Spinal cord (tissue), 9 donors: ENCODE measurements at regions not wholly inside any gene's neighbourhood (a gene's known extent, or its start where the extent isn't known, plus 50 kb on each side); places are given as distances from the start of the nearest gene placed in this dataset.

ENCODE experiments used
- DNase-seq, 6 donors: peaks; one replicate each; pipeline versions ENCODE4 v3.0.0 to v3.0.0-alpha.2; 2013 to 2015; ENCODE audit warnings: low spot score in 6 of 6, low read depth in 4 of 6
- H3K27ac ChIP-seq: one replicate; pipeline ENCODE4 v1.5.1; 2013; ENCODE audit warnings: low read depth, low read length, control low read depth
- H3K27me3 ChIP-seq: one replicate; pipeline ENCODE4 v1.6.1; 2013; ENCODE audit warnings: low read length; ENCODE audit not compliant: control insufficient read depth, insufficient read depth
- H3K36me3 ChIP-seq: one replicate; pipeline ENCODE4 v1.6.1; 2013; ENCODE audit warnings: low read length; ENCODE audit not compliant: control insufficient read depth, insufficient read depth
- H3K4me1 ChIP-seq: one replicate; pipeline ENCODE4 v1.6.1; 2013; ENCODE audit warnings: low read length; ENCODE audit not compliant: control insufficient read depth, insufficient read depth
- H3K4me3 ChIP-seq: one replicate; pipeline ENCODE4 v1.5.1; 2013; ENCODE audit warnings: low read depth, low read length, control low read depth
- H3K9me3 ChIP-seq: one replicate; pipeline ENCODE4 v1.6.1; 2013; ENCODE audit warnings: low read length; ENCODE audit not compliant: control insufficient read depth, insufficient read depth
- WGBS: methylation state at CpG from one replicate; pipeline ENCODE4 v1.1.5; 2013; ENCODE audit warnings: missing lambda C conversion rate; ENCODE audit not compliant: insufficient coverage; 5-methylcytosine and 5-hydroxymethylcytosine counted together
- donor health status: healthy.

DNA sequence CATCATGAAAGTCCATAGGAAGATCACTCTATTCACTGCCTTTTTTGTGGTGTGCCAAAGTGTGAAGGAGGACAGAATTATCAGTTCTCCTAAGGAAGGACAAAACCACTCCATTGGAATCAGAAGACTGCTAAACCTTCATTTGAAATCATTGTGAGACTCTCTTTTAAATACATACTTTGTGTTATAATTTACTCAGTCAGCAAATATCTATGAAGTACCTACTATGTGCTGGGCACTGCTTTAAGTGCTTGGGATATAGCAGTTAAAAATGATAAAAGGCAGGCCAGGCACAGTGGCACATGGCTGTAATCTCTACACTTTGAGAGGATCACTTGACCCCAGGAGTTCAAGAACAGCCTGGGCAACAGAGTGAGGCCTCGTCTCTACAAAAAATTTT lies 692.3 kb downstream of the DSC3 start:
- Histone ChIP-seq H3K4me1 (no peaks in the 10 kb centered on the region), H3K9me3 (peaks cover 2% of the 10 kb centered on the region), H3K27me3 (no peaks in the 10 kb centered on the region), H3K36me3 (no peaks in the 10 kb centered on the region), H3K4me3 (no peak overlapping the region), H3K27ac (no peak overlapping the region)
- WGBS: no CpG with 5 or more reads among the region's 1 CpG
- no peak for DNase-seq

DNA sequence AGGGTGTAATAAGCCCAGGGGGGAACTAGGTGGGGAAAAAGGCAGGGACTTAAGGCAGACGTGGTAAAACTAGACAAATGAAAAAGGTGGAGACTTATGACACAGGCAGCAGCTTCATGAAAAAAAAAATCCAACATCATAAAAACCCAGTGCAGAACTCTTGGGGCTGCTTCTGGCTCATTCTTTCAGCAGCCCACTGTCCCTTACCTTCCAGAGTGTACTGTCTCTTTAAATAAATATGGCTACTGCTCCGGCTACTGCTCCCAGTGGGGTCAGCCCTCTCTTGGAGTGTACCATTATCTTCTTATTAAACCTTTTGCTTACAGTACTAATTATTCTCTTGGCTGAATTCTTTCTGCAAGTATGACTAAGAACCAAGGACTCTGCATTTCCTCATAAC lies 699.5 kb downstream of the DSC3 start:
- Histone ChIP-seq H3K36me3 (no peaks in the 10 kb centered on the region), H3K9me3 (peaks cover 2% of the 10 kb centered on the region), H3K27ac (no peak overlapping the region), H3K4me3 (no peak overlapping the region), H3K27me3 (no peaks in the 10 kb centered on the region), H3K4me1 (no peaks in the 10 kb centered on the region)
- no CpG with 5 or more reads among the region's 2 CpGs for WGBS
- no peak for DNase-seq

GRCh38 chr18:30342675-30343074 lies 699.9 kb downstream of the DSC3 start:
- H3K27me3 ChIP-seq: no peaks in the 10 kb centered on the region
- no CpG with 5 or more reads among the region's 2 CpGs for WGBS
- no peaks in the 10 kb centered on the region for H3K4me1 ChIP-seq
- H3K9me3 ChIP-seq: peaks cover under 1% of the 10 kb centered on the region
- H3K36me3 ChIP-seq: no peaks in the 10 kb centered on the region
- no peak overlapping the region for H3K4me3 ChIP-seq
- H3K27ac ChIP-seq: no peak overlapping the region
- DNase-seq: no peak

GRCh38 chr18:30334781-30335180 lies 707.8 kb downstream of the DSC3 start:
- H3K4me1 ChIP-seq: no peaks in the 10 kb centered on the region
- no peaks in the 10 kb centered on the region for H3K9me3 ChIP-seq
- H3K27ac ChIP-seq: no peak overlapping the region
- no peak overlapping the region for H3K4me3 ChIP-seq
- no peaks in the 10 kb centered on the region for H3K36me3 ChIP-seq
- no peaks in the 10 kb centered on the region for H3K27me3 ChIP-seq
- DNase-seq: no peak
- 98% methylated on average over 6 of the region's 7 CpGs for WGBS

DNA sequence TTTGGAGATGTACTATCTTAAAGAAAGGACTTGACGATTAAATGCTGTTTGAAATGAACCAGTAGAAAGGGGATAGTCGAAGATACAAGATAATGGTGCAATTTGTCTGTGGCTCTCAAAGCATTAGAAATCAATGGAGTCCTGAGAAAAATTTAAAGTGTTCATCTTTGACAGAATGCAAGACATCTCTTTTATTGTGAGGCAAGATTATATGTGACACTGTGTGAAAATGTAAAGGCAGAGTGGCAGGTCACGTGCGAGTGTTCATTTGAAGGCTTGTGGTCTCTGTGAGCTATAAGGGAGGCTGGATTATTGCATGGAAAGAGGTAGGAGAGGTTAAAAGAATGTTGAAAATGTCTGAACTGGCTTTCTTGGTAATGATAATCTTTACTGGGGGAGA lies 709.2 kb downstream of the DSC3 start:
- Histone ChIP-seq H3K4me1 (no peaks in the 10 kb centered on the region), H3K27ac (no peak overlapping the region), H3K9me3 (no peaks in the 10 kb centered on the region), H3K36me3 (no peaks in the 10 kb centered on the region), H3K4me3 (no peak overlapping the region), H3K27me3 (no peaks in the 10 kb centered on the region)
- DNase-seq: no peak
- WGBS: 95% methylated on average over 4 of the region's 4 CpGs

- DNase-seq: no peak
- Histone ChIP-seq H3K27me3 (no peaks in the 10 kb centered on the region), H3K27ac (no peak overlapping the region), H3K4me1 (no peaks in the 10 kb centered on the region), H3K36me3 (no peaks in the 10 kb centered on the region), H3K4me3 (no peak overlapping the region), H3K9me3 (no peaks in the 10 kb centered on the region)
- no CpG with 5 or more reads among the region's 3 CpGs for WGBS
These were observed 713.7 kb downstream of the DSC3 start for GRCh38 chr18:30328839-30329238.

GRCh38 chr18:30302181-30302580 lies 740.4 kb downstream of the DSC3 start:
- H3K4me1 ChIP-seq: no peaks in the 10 kb centered on the region
- no peaks in the 10 kb centered on the region for H3K9me3 ChIP-seq
- no peaks in the 10 kb centered on the region for H3K36me3 ChIP-seq
- H3K27ac ChIP-seq: no peak overlapping the region
- DNase-seq: no peak
- H3K27me3 ChIP-seq: no peaks in the 10 kb centered on the region
- H3K4me3 ChIP-seq: no peak overlapping the region

- H3K27me3 ChIP-seq: no peaks in the 10 kb centered on the region
- WGBS: no CpG with 5 or more reads among the region's 2 CpGs
These were observed 743.8 kb downstream of the DSC3 start for GRCh38 chr18:30298769-30299168.

DNA sequence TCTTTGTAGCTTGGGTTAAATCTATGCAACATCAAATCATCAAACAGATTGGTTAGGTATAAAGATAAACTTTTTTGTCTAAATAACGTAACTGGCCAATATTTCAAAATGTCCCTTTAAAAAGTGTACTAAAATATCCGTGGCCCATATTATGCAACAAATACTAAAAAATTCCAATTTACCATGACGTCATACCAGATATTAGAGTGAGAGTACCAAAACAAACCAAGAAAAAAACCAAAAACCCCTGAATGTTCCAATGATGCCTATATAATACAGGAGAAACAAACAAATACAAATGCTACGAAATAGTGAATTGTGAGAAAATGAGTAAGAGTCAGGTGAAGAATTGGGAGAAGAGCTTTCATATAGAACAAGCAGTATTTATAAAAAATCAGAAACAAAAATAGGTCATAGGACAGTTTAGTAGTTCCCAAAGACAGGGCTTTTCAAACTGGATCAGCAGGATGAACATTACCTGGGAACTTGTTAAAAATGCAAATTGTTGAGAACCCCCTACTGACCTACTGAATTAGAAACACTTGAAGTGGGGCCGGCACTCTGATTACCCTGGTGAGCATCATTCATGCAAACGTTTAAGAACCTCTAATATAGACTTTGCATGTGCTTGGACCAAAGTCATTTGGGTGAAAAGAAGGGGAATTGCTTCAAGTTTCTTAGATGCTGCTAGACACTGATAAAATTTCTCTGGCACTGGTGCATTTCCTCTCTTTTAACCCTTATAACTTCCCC lies 753.7 kb downstream of the DSC3 start:
- peak in 1 of 6 donors; percentile 17 for DNase-seq
- no peaks in the 10 kb centered on the region for H3K27me3 ChIP-seq
- no peak overlapping the region for H3K27ac ChIP-seq
- H3K4me3 ChIP-seq: no peak overlapping the region
- H3K9me3 ChIP-seq: no peaks in the 10 kb centered on the region
- H3K36me3 ChIP-seq: no peaks in the 10 kb centered on the region
- H3K4me1 ChIP-seq: no peaks in the 10 kb centered on the region
- WGBS: 0% methylated on average over 1 of the region's 6 CpGs

More at GRCh38 chr18:30298769-30299168, 743.8 kb downstream of the DSC3 start:
- Histone ChIP-seq H3K27ac (no peak overlapping the region), H3K4me3 (no peak overlapping the region), H3K4me1 (no peaks in the 10 kb centered on the region), H3K36me3 (no peaks in the 10 kb centered on the region), H3K9me3 (no peaks in the 10 kb centered on the region)
- peak in 1 of 6 donors; percentile 51 for DNase-seq

DNA sequence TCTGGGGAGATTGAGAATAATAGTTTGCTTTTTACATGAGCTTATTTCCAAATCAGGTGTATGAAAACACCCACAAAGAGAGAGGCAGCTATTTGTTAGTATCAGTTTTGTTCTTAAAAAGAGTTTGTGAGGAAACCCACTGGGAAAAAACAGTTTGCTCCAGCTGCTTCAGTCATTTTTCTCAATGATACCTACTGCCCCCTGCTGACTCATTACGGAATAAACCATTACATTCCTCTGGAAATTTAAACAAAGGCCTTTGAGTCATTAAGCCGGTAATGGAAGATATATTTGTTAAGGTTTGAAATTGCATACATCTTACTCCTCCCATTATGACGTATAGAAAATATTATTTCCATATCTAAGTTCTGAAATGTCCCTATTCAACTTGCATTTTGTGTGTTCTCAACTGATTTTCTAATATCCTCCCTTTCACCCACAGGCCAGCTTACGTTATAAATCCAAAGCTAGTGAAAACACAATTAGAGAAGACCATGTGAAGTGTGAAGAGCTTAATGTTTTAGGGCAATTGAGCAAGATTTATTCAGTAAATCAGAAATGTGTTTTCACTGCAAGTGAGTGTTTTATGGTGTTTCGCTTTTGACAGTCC lies 761.6 kb downstream of the DSC3 start:
- WGBS: no CpG with 5 or more reads among the region's 5 CpGs
- no peak overlapping the region for H3K4me3 ChIP-seq
- H3K36me3 ChIP-seq: no peaks in the 10 kb centered on the region
- peak in 5 of 6 donors; percentile 28 to 89 (median 48) for DNase-seq
- H3K4me1 ChIP-seq: no peaks in the 10 kb centered on the region
- no peak overlapping the region for H3K27ac ChIP-seq
- H3K27me3 ChIP-seq: no peaks in the 10 kb centered on the region
- no peaks in the 10 kb centered on the region for H3K9me3 ChIP-seq
